B cell (primary cell): ENCODE measurements at regions not wholly inside any gene's neighbourhood (a gene's known extent, or its start where the extent isn't known, plus 50 kb on each side); places are given as distances from the start of the nearest gene placed in this dataset.

ENCODE experiments used
- ATAC-seq: fragments of 200-7000 bp; cut with Tn5 transposase; one replicate; pipeline ENCODE4 v1.10.0; 2021; ENCODE audit warnings: low read depth, mild to moderate bottlenecking, moderate number of reproducible peaks, moderate library complexity
- CTCF ChIA-PET: fragments of 350-600 bp; sonication (Branson Sonifier 250); formaldehyde crosslinking; loops from one replicate; lab custom pipeline; 2021; ENCODE audit warnings: antibody characterized with exemption, inconsistent platforms; lab: Charles Lee
- POLR2A ChIA-PET: fragments of 350-600 bp; sonication (Branson Sonifier 250); formaldehyde crosslinking; loops from one replicate; lab custom pipeline; 2021; ENCODE audit warnings: antibody characterized with exemption; lab: Charles Lee
- DNase-seq: peaks from one replicate; pipeline ENCODE4 v3.0.0; 2013
- H2AFZ ChIP-seq: 2 replicates; pipeline ENCODE4 v1.6.1; 2012; ENCODE audit warnings: mild to moderate bottlenecking, low read depth, low read length; ENCODE audit not compliant: insufficient read depth, poor library complexity, severe bottlenecking
- H3K27ac ChIP-seq, 2 donors: 1 replicate in 1 of 2; 2 replicates in 1 of 2; pipeline ENCODE4 v1.5.1; 2012 to 2013; ENCODE audit warnings: low read length in 2 of 2, mild to moderate bottlenecking in 2 of 2, moderate library complexity in 1 of 2
- H3K27me3 ChIP-seq, 4 experiments: fragments of 200-600 bp in 1 of 4; sonication (generic) in 1 of 4; replicated peaks in 1 of 4; 1 replicate in 2 of 4; 2 replicates in 2 of 4; pipeline versions ENCODE4 v1.6.1 to v1.7.0; 2013 to 2016; ENCODE audit warnings: low read length in 3 of 4, mild to moderate bottlenecking in 2 of 4, mixed read lengths in 1 of 4, moderate library complexity in 1 of 4; ENCODE audit not compliant: insufficient read depth in 4 of 4, control insufficient read depth in 3 of 4; ENCODE audit errors: control extremely low read depth in 1 of 4
- H3K36me3 ChIP-seq, 2 experiments: replicated peaks in 1 of 2; 1 replicate in 1 of 2; 2 replicates in 1 of 2; pipeline versions ENCODE4 v1.6.1 to v1.7.1; 2013; ENCODE audit warnings: low read length in 1 of 2; ENCODE audit not compliant: insufficient read depth in 2 of 2, control insufficient read depth in 1 of 2; ENCODE audit errors: control extremely low read depth in 1 of 2, extremely low read depth in 1 of 2
- H3K4me1 ChIP-seq, 2 donors: fragments of 200-600 bp in 1 of 2; sonication (generic) in 1 of 2; 1 replicate in 1 of 2; 2 replicates in 1 of 2; pipeline versions ENCODE4 v1.5.1 to v1.6.1; 2013 to 2017; ENCODE audit warnings: low read length in 2 of 2; ENCODE audit not compliant: control insufficient read depth in 2 of 2, insufficient read depth in 2 of 2
- H3K4me2 ChIP-seq: replicated peaks from 2 replicates; pipeline ENCODE3; 2012; ENCODE audit warnings: mild to moderate bottlenecking, low read depth, low read length; ENCODE audit not compliant: poor library complexity, severe bottlenecking
- H3K4me3 ChIP-seq, 5 experiments: fragments of 200-600 bp in 1 of 5; sonication (generic) in 1 of 5; 1 replicate in 3 of 5; 2 replicates in 2 of 5; pipeline versions ENCODE4 v1.5.1 to v1.7.0; 2011 to 2016; ENCODE audit warnings: low read length in 4 of 5, mild to moderate bottlenecking in 4 of 5, low read depth in 2 of 5, control low read depth in 1 of 5, moderate library complexity in 1 of 5; ENCODE audit not compliant: insufficient read depth in 1 of 5; ENCODE audit errors: control extremely low read depth in 1 of 5, extremely low read depth in 1 of 5
- H3K79me2 ChIP-seq: fragments of 200-600 bp; sonication (generic); one replicate; pipeline ENCODE4 v1.6.0; 2016; ENCODE audit warnings: low read length; ENCODE audit not compliant: control insufficient read depth, insufficient read depth
- H3K9ac ChIP-seq: fragments of 200-600 bp; sonication (generic); 2 replicates; pipeline ENCODE4 v1.6.1; 2017; ENCODE audit warnings: mild to moderate bottlenecking, low read length, moderate library complexity
- H3K9me3 ChIP-seq, 3 donors: one replicate each; pipeline versions ENCODE4 v1.6.1 to v1.7.1; 2013; ENCODE audit warnings: low read length in 2 of 3; ENCODE audit not compliant: control insufficient read depth in 2 of 3, insufficient read depth in 1 of 3; ENCODE audit errors: control extremely low read depth in 1 of 3
- H4K20me1 ChIP-seq: 2 replicates; pipeline ENCODE4 v1.6.0; 2012; ENCODE audit warnings: mild to moderate bottlenecking, low read length; ENCODE audit not compliant: insufficient read depth, control insufficient read depth, poor library complexity, severe bottlenecking
- H3K27ac Mint-ChIP-seq: one replicate; pipeline ENCODE4 v1.8.0; 2021; ENCODE audit warnings: mixed read lengths
- H3K27me3 Mint-ChIP-seq: one replicate; pipeline ENCODE4 v1.8.0; 2021; ENCODE audit warnings: mixed read lengths
- H3K4me1 Mint-ChIP-seq: one replicate; pipeline ENCODE4 v1.8.0; 2021; ENCODE audit warnings: mixed read lengths
- H3K4me3 Mint-ChIP-seq: one replicate; pipeline ENCODE4 v1.8.0; 2021; ENCODE audit warnings: mixed read lengths
- H3K9me3 Mint-ChIP-seq: one replicate; pipeline ENCODE4 v1.8.0; 2022; ENCODE audit warnings: mixed read lengths; ENCODE audit not compliant: insufficient read depth
- EZH2 ChIP-seq: IDR thresholded peaks from 2 replicates; pipeline ENCODE4 v1.6.1; 2012; ENCODE audit warnings: borderline replicate concordance, low read depth, mild to moderate bottlenecking, moderate library complexity, low read length; ENCODE audit not compliant: insufficient read depth, poor library complexity, severe bottlenecking
- WGBS: methylation state at CpG from one replicate; pipeline ENCODE4 v1.1.5; 2013; ENCODE audit warnings: missing lambda C conversion rate; ENCODE audit not compliant: insufficient coverage; 5-methylcytosine and 5-hydroxymethylcytosine counted together
- intact Hi-C: fragments of 100-400 bp; cut with micrococcal nuclease; formaldehyde crosslinking; loops from one replicate; pipeline ENCODE4 v1.10.0; 2022
- TF ChIP-seq, protein P1 (sequence below): fragments of 200-600 bp; IDR thresholded peaks from one replicate; pipeline ENCODE4 v1.8.0; 2022; ENCODE audit warnings: antibody characterized with exemption, mild to moderate bottlenecking

DNA sequence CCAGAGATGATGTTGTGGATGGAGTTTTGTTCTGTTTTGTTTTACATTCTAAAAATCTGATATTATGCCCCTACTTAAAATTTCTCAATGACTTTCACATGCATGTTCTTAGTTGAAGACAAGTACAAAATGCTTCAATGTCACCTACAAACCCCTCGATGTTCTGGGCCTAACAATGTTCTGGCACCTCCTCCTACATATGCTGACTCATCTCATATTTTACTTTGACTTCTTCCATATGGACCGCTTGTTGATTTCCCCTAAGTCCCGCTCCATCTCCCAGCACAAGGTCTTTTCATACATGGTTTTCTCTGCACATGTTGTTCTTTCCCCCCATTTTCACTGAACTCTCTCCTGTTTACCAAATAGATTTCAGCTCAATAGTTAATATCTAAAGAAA, 441.4 kb downstream of the CNTN6 start:
- ATAC-seq: no peak

DNA sequence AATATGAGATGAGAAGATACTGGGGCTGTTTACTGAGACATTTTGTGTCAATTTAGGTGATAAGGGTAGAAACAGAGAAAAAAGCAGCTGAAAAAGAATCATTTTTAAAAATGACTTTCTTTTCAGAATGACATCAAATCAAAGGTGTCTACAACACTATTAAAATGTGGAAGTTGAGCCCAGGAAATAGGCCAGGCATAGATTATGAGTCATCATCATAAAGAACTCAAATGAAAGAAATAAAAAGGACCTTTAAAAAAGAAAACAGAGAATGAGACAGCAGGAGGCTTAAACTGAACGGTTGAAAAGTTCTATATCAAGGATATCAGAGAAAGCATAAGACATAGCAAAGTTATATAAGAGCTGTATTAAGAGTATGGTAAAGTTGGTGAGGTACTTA, 442.5 kb downstream of the CNTN6 start:
- TF ChIP-seq, protein P1, sequence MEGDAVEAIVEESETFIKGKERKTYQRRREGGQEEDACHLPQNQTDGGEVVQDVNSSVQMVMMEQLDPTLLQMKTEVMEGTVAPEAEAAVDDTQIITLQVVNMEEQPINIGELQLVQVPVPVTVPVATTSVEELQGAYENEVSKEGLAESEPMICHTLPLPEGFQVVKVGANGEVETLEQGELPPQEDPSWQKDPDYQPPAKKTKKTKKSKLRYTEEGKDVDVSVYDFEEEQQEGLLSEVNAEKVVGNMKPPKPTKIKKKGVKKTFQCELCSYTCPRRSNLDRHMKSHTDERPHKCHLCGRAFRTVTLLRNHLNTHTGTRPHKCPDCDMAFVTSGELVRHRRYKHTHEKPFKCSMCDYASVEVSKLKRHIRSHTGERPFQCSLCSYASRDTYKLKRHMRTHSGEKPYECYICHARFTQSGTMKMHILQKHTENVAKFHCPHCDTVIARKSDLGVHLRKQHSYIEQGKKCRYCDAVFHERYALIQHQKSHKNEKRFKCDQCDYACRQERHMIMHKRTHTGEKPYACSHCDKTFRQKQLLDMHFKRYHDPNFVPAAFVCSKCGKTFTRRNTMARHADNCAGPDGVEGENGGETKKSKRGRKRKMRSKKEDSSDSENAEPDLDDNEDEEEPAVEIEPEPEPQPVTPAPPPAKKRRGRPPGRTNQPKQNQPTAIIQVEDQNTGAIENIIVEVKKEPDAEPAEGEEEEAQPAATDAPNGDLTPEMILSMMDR: no peak
- TF ChIP-seq EZH2: no peak
- no peak overlapping the region for H3K9ac ChIP-seq
- no peaks in the 10 kb centered on the region for H3K27me3 ChIP-seq
- no peak overlapping the region for H3K27ac Mint-ChIP-seq
- WGBS: no CpG with 5 or more reads among the region's 1 CpG
- no peaks in the 10 kb centered on the region for H3K4me1 Mint-ChIP-seq
- no peaks in the 10 kb centered on the region for H3K4me1 ChIP-seq
- ChIA-PET POLR2A (no interaction called here), CTCF (no interaction called here)
- H3K27ac ChIP-seq: no peak overlapping the region
- DNase-seq (no peak), ATAC-seq (no peak)
- H3K9me3 ChIP-seq: peaks cover 0 to 1% (median 0%) of the 10 kb centered on the region in 3 donors
- H3K4me2 ChIP-seq: no peak overlapping the region
- intact Hi-C loops: no loop called here
- H3K36me3 ChIP-seq: no peaks in the 10 kb centered on the region
- no peak overlapping the region for H3K4me3 ChIP-seq
- peaks cover 3% of the 10 kb centered on the region for H3K9me3 Mint-ChIP-seq
- H3K4me3 Mint-ChIP-seq: no peak overlapping the region
- no peaks in the 10 kb centered on the region for H3K79me2 ChIP-seq
- H3K27me3 Mint-ChIP-seq: no peaks in the 10 kb centered on the region
- H4K20me1 ChIP-seq: no peaks in the 10 kb centered on the region
- H2AFZ ChIP-seq: no peak overlapping the region

More for the DNA sequence above, 441.4 kb downstream of the CNTN6 start:
- no peaks in the 10 kb centered on the region for H3K4me1 Mint-ChIP-seq
- no peaks in the 10 kb centered on the region for H3K27me3 Mint-ChIP-seq
- DNase-seq: no peak
- 83% methylated on average over 3 of the region's 3 CpGs for WGBS
- Histone ChIP-seq H3K36me3 (no peaks in the 10 kb centered on the region), H3K27me3 (no peaks in the 10 kb centered on the region), H3K27ac (no peak overlapping the region), H4K20me1 (no peaks in the 10 kb centered on the region), H3K4me1 (no peaks in the 10 kb centered on the region), H2AFZ (no peak overlapping the region), H3K79me2 (no peaks in the 10 kb centered on the region), H3K9ac (no peak overlapping the region), H3K9me3 (peaks cover 0 to 1% (median 0%) of the 10 kb centered on the region in 3 donors), H3K4me3 (no peak overlapping the region), H3K4me2 (no peak overlapping the region)
- no peak overlapping the region for H3K27ac Mint-ChIP-seq
- H3K9me3 Mint-ChIP-seq: peaks cover 3% of the 10 kb centered on the region
- no peak overlapping the region for H3K4me3 Mint-ChIP-seq
- intact Hi-C loops: no loop called here
- ChIA-PET POLR2A (no interaction called here), CTCF (no interaction called here)
- TF ChIP-seq, protein P1: no peak
- TF ChIP-seq EZH2: no peak
